Parathyroid adenoma (tissue), 2 donors: ENCODE measurements at regions not wholly inside any gene's neighbourhood (a gene's known extent, or its start where the extent isn't known, plus 50 kb on each side); places are given as distances from the start of the nearest gene placed in this dataset.

Experiments used
- H2AFZ ChIP-seq: fragments of 300-600 bp; sonication (generic); one replicate; pipeline ENCODE4 v1.7.0; 2017; ENCODE audit warnings: antibody characterized with exemption, mild to moderate bottlenecking
- H3K27ac ChIP-seq: fragments of 300-600 bp; sonication (generic); one replicate; pipeline ENCODE4 v1.7.0; 2017
- H3K27me3 ChIP-seq: fragments of 300-600 bp; sonication (generic); one replicate; pipeline ENCODE4 v1.7.0; 2017; ENCODE audit warnings: low read length; ENCODE audit not compliant: control insufficient read depth, insufficient read depth
- H3K36me3 ChIP-seq: fragments of 300-600 bp; sonication (generic); one replicate; pipeline ENCODE4 v1.7.0; 2017; ENCODE audit warnings: low read length; ENCODE audit not compliant: control insufficient read depth, insufficient read depth
- H3K4me1 ChIP-seq: fragments of 300-600 bp; sonication (generic); one replicate; pipeline ENCODE4 v1.7.0; 2017; ENCODE audit warnings: control low read depth
- H3K4me2 ChIP-seq: fragments of 300-600 bp; sonication (generic); one replicate; pipeline ENCODE4 v1.7.0; 2017; ENCODE audit warnings: low read length
- H3K4me3 ChIP-seq: fragments of 300-600 bp; sonication (generic); one replicate; pipeline ENCODE4 v1.7.0; 2017; ENCODE audit warnings: low read depth, low read length
- H3K79me2 ChIP-seq: fragments of 300-600 bp; sonication (generic); one replicate; pipeline ENCODE4 v1.7.0; 2017; ENCODE audit warnings: control low read depth
- H3K9ac ChIP-seq: fragments of 300-600 bp; sonication (generic); one replicate; pipeline ENCODE4 v1.7.0; 2017; ENCODE audit warnings: mild to moderate bottlenecking
- H3K9me3 ChIP-seq: fragments of 300-600 bp; sonication (generic); one replicate; pipeline ENCODE4 v1.7.0; 2017; ENCODE audit warnings: low read length; ENCODE audit not compliant: control insufficient read depth
- CTCF ChIP-seq: fragments of 300-600 bp; sonication (generic); IDR thresholded peaks from one replicate; pipeline ENCODE4 v1.7.0; 2017; ENCODE audit warnings: antibody characterized with exemption, mild to moderate bottlenecking
- donor health status: primary hyperparathyroidism.

GRCh38 chr20:10856237-10857015 lies 182.6 kb upstream of the JAG1 start:
- Histone ChIP-seq H3K4me3 (no peak overlapping the region), H3K9ac (no peak overlapping the region), H2AFZ (no peak overlapping the region), H3K36me3 (no peaks in the 10 kb centered on the region), H3K27ac (no peak overlapping the region), H3K4me1 (no peaks in the 10 kb centered on the region), H3K79me2 (no peaks in the 10 kb centered on the region), H3K4me2 (no peak overlapping the region), H3K9me3 (no peaks in the 10 kb centered on the region), H3K27me3 (no peaks in the 10 kb centered on the region)
- no peak for TF ChIP-seq CTCF

GRCh38 chr20:10857352-10858070 lies 183.7 kb upstream of the JAG1 start:
- Histone ChIP-seq H2AFZ (no peak overlapping the region), H3K9me3 (no peaks in the 10 kb centered on the region), H3K36me3 (no peaks in the 10 kb centered on the region), H3K79me2 (no peaks in the 10 kb centered on the region), H3K4me2 (no peak overlapping the region), H3K4me3 (no peak overlapping the region), H3K4me1 (no peaks in the 10 kb centered on the region), H3K27ac (no peak overlapping the region), H3K9ac (no peak overlapping the region), H3K27me3 (no peaks in the 10 kb centered on the region)
- no peak for TF ChIP-seq CTCF

GRCh38 chr20:10861090-10861489 lies 187.3 kb upstream of the JAG1 start:
- H2AFZ ChIP-seq: no peak overlapping the region
- no peak overlapping the region for H3K4me3 ChIP-seq
- H3K36me3 ChIP-seq: no peaks in the 10 kb centered on the region
- H3K9ac ChIP-seq: no peak overlapping the region
- no peak overlapping the region for H3K27ac ChIP-seq
- no peak for TF ChIP-seq CTCF
- no peaks in the 10 kb centered on the region for H3K79me2 ChIP-seq
- no peak overlapping the region for H3K4me2 ChIP-seq
- H3K9me3 ChIP-seq: no peaks in the 10 kb centered on the region
- H3K4me1 ChIP-seq: no peaks in the 10 kb centered on the region
- no peaks in the 10 kb centered on the region for H3K27me3 ChIP-seq

GRCh38 chr20:10861619-10862018 lies 187.8 kb upstream of the JAG1 start:
- H3K4me1 ChIP-seq: no peaks in the 10 kb centered on the region
- H3K9ac ChIP-seq: no peak overlapping the region
- H3K4me3 ChIP-seq: no peak overlapping the region
- TF ChIP-seq CTCF: no peak
- no peaks in the 10 kb centered on the region for H3K9me3 ChIP-seq
- H2AFZ ChIP-seq: no peak overlapping the region
- H3K27me3 ChIP-seq: no peaks in the 10 kb centered on the region
- no peak overlapping the region for H3K27ac ChIP-seq
- H3K79me2 ChIP-seq: no peaks in the 10 kb centered on the region
- no peak overlapping the region for H3K4me2 ChIP-seq
- no peaks in the 10 kb centered on the region for H3K36me3 ChIP-seq
